ENCODE measurements at regions not wholly inside any gene's neighbourhood (a gene's known extent, or its start where the extent isn't known, plus 50 kb on each side); places are given as distances from the start of the nearest gene placed in this dataset.

- WGBS, 2 donors, result 93 to 96% methylated on average over 6 of the region's 6 CpGs
- Histone ChIP-seq H3K9me3 (peaks cover 0 to 20% (median 4%) of the 10 kb centered on the region in 11 donors), H3K27me3 (no peaks in the 10 kb centered on the region), H3K4me3 (no peak overlapping the region), H3K27ac (no peak overlapping the region), H3K36me3 (no peaks in the 10 kb centered on the region), H3K4me1 (peaks cover 0 to 6% (median 0%) of the 10 kb centered on the region in 9 donors)
- ATAC-seq (no peak), DNase-seq (no peak)
- intact Hi-C loops (cut with DNase I), result no loop called here
- TF ChIP-seq CTCF (IDR thresholded peaks at IDR 0.05), result no peak
Observed at GRCh38 chr6:113289166-113289565, 568.0 kb upstream of the MARCKS start.

- WGBS, 2 donors, result 88 to 89% methylated on average over 1 of the region's 1 CpG
- no peak overlapping the region for H3K4me3 ChIP-seq
- no peak for TF ChIP-seq CTCF (IDR thresholded peaks at IDR 0.05)
- H3K9me3 ChIP-seq, result peaks cover 0 to 16% (median 4%) of the 10 kb centered on the region in 11 donors
- no peaks in the 10 kb centered on the region for H3K36me3 ChIP-seq
- H3K4me1 ChIP-seq, result peaks cover 0 to 6% (median 0%) of the 10 kb centered on the region in 9 donors
- no peak overlapping the region for H3K27ac ChIP-seq
- DNase-seq (no peak), ATAC-seq (no peak)
- H3K27me3 ChIP-seq, result no peaks in the 10 kb centered on the region
- intact Hi-C loops (cut with DNase I), result no loop called here
Observed at GRCh38 chr6:113290684-113291083, 566.5 kb upstream of the MARCKS start.

- Histone ChIP-seq H3K4me1 (peaks cover 0 to 6% (median 0%) of the 10 kb centered on the region in 9 donors), H3K27me3 (no peaks in the 10 kb centered on the region), H3K36me3 (no peaks in the 10 kb centered on the region), H3K4me3 (no peak overlapping the region), H3K27ac (no peak overlapping the region), H3K9me3 (peaks cover 0 to 4% (median 0%) of the 10 kb centered on the region in 11 donors)
- WGBS, 2 donors, result 76% methylated on average over 4 of the region's 4 CpGs
- TF ChIP-seq CTCF (IDR thresholded peaks at IDR 0.05), result no peak
- DNase-seq (no peak), ATAC-seq (no peak)
- intact Hi-C loops (cut with DNase I), result no loop called here
Observed at GRCh38 chr6:113291751-113292445, 565.2 kb upstream of the MARCKS start.

- no peaks in the 10 kb centered on the region for H3K36me3 ChIP-seq
- no peak for DNase-seq
- WGBS, 2 donors, result 61 to 69% methylated on average over 3 of the region's 3 CpGs
- no peaks in the 10 kb centered on the region for H3K9me3 ChIP-seq
- no peak for ATAC-seq
- no peaks in the 10 kb centered on the region for H3K27me3 ChIP-seq
- peaks cover 0 to 6% (median 0%) of the 10 kb centered on the region in 9 donors for H3K4me1 ChIP-seq
- no peak for TF ChIP-seq CTCF (IDR thresholded peaks at IDR 0.05)
- H3K4me3 ChIP-seq, result no peak overlapping the region
- no peak overlapping the region for H3K27ac ChIP-seq
- intact Hi-C loops (cut with DNase I), result no loop called here
Observed at GRCh38 chr6:113292646-113293422, 564.3 kb upstream of the MARCKS start.
